ENCODE measurements at regions not wholly inside any gene's neighbourhood (a gene's known extent, or its start where the extent isn't known, plus 50 kb on each side); places are given as distances from the start of the nearest gene placed in this dataset.

DNA sequence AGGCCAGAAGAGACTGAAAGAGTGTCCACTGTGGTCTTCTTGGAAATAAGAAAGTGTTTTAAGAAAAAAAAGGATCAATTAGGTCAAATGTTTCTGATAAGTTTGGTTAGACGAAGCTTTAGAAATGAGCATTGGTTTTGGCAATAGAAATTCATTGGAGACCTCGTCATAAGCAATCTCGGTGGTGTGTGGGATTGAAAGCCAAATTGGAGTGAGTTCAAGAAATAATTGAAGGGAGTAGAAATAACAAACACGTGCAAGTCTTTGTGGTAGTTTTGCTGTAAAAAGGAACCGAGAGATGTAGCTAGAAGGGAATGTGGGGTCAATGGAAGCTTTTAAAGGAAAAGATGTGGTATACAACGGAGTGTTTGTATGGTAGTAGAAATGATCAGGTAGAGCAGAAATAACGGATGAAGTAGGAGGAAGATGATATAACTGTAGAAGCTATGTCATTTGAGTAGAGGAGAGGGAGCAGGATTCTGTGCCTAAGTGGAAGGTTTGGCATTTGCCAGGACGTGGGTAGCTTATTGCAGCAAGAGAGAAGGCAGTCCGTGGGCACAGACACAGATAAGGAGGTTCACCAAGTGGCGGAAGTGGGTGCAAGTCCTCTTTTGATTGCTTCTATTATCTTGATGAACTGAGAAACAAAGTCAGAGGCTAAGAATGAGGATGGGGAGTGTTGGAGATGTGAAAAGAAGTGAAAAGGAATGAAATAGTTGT, 146.2 kb downstream of the DACT1 start:
- no peak for DNase-seq (ENCODE audit: low read depth in 3 of 3)

- no peak for DNase-seq (ENCODE audit: low read depth in 3 of 3)
These were observed 147.2 kb downstream of the DACT1 start for GRCh38 chr14:58784931-58785330.

GRCh38 chr14:58785701-58786100, 147.9 kb downstream of the DACT1 start:
- DNase-seq (ENCODE audit: low read depth in 3 of 3) = no peak

DNA sequence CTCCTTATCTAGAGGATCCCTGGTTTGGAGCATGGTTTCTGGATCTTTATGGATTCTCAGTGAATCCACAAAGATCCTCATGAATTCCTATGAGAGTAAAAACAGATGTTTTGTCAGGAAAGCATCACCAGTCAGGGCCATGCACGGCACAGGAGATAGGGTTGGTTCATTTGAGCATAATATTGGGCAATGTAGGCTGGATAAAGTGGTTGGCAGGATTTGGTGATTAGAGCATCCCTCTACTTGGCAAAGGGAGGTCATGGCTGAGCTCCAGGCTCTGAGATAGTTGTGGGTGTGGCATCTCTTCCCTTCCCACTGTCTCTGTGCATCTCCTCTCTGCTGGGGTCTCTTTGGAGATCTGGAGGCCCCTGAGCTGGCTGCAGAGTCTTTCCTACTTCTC, 149.8 kb downstream of the DACT1 start:
- no peak for DNase-seq (ENCODE audit: low read depth in 3 of 3)

DNA sequence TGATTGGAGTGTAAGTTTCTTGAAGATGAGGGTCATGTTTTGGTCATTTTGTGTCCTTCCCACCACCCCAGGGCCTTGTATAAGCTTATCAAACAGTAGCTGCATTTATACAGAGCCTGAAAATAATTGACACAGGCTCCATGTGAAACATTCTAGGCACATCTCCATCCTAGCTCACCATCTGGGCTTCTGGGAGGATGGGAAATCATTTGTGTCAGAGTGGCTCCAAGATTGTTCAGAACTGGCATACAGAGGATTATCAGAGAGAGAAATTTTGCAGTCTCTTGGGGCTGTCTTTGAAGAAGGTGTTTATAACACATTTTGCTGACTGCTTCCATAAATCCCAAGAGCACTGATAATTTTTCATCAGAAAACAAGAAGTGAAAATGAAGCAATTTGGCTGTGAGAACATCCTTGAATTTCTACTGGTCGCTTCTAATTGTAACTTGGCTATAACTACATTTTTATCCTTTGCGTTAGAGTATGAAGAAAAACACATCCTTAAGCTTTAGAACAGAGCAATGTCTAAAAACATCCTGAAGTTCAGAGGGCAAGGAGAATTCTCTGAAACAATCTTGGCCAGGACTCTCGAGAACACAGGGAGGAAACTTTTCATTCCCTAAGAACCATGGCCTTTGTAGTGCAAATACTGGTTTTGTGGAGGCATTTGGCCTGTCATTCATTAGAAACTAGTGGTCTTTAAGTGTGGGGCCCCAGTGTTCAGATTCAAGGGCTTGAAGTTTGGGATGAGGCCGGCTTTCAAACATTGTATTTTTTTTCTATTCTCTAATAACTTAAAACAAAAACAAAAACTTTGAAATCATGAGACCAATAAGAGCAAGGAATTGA, 151.1 kb downstream of the DACT1 start:
- no peak for DNase-seq (ENCODE audit: low read depth in 3 of 3)

GRCh38 chr14:58789736-58790135, 152.0 kb downstream of the DACT1 start:
- DNase-seq (ENCODE audit: low read depth in 3 of 3) = no peak

DNA sequence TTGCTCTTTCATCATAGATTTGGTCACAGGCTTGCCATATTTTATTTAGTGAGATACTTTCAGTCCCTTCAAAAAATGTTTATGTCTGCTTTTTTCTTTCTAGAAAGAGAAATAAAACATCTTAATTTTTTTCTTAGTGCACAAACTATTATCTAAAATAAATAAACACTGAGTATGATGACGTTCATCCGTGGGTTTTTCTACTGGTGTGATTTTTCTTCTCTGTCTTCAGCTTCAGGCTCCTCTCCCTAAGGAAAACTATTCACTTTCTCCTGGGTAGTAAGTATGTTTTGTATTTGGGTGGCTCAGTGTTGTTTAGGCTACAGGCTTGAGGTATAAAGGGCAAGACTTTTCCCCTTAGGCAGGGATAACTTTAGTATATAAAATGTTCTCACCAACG, 154.7 kb downstream of the DACT1 start:
- no peak for DNase-seq (ENCODE audit: low read depth in 3 of 3)

- no peak for DNase-seq (ENCODE audit: low read depth in 3 of 3)
These were observed 155.5 kb downstream of the DACT1 start for GRCh38 chr14:58793131-58793740.

- no peak for DNase-seq (ENCODE audit: low read depth in 3 of 3)
These were observed 157.4 kb downstream of the DACT1 start for GRCh38 chr14:58794993-58795762.

GRCh38 chr14:58796242-58797009, 158.7 kb downstream of the DACT1 start:
- no peak for DNase-seq (ENCODE audit: low read depth in 3 of 3)

DNA sequence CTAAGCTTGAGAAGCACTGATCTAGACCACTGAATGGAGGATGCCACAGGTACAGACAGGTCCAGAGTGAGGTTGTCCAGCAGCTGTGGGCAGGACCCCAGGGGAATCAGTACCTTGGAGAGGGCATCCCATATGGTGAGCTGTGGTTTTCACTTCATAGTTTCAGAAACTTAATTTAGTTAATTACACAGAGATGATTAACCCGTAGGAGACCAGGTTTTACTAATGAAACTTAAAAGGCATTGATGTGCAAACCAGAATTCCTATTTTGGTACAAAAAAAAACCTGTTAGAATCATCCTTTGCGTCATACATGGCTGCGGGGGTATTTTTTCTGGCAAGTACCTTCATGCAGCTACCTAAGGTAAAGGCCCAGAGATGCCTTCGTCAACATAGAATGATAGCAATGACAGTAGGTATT, 159.3 kb downstream of the DACT1 start:
- no peak for DNase-seq (ENCODE audit: low read depth in 3 of 3)

- DNase-seq (ENCODE audit: low read depth in 3 of 3) = no peak
These were observed 160.4 kb downstream of the DACT1 start for GRCh38 chr14:58798173-58798572.

DNA sequence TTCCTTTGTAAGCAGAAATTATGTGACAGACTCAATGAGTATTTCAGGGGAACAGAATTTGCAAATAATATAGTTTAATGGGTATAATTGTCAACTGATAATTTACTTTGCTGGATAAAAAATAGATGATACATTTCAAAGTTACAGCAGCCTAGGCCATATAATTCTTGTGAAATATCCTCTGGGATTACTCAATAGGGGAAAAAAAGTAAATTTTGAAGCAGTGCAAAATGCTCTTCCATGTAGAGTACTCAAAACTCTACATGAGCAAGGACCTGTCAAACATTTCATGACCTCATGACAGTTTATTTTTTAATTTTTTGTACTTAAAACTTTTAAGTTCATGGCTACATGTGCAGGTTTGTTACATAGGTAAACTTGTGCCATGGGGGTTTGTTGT, 163.3 kb downstream of the DACT1 start:
- no peak for DNase-seq (ENCODE audit: low read depth in 3 of 3)

GRCh38 chr14:58805057-58805456, 167.3 kb downstream of the DACT1 start:
- no peak for DNase-seq (ENCODE audit: low read depth in 3 of 3)

- no peak for DNase-seq (ENCODE audit: low read depth in 3 of 3)
These were observed 168.0 kb downstream of the DACT1 start for GRCh38 chr14:58805605-58806409.

GRCh38 chr14:58807191-58807590, 169.4 kb downstream of the DACT1 start:
- DNase-seq (ENCODE audit: low read depth in 3 of 3) = no peak

- DNase-seq (ENCODE audit: low read depth in 3 of 3) = no peak
These were observed 171.1 kb downstream of the DACT1 start for GRCh38 chr14:58808828-58809227.

DNA sequence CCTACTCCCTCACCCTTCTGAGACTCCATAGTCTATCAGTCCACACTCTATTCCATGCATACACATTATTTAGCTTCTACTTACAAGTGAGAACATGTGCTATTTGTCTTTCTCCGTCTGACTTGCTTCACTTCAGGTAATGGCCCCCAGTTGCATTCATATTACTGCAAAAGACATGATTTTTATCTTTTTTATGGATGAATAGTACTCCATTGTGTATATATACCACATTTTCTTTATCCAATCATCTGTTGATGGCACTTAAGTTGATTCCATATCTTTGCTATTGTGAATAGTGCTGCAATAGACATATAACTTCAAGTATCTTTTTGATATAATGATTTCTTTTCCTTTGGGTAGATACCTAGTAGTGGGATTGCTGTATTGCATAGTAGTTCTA, 171.8 kb downstream of the DACT1 start:
- no peak for DNase-seq (ENCODE audit: low read depth in 3 of 3)

DNA sequence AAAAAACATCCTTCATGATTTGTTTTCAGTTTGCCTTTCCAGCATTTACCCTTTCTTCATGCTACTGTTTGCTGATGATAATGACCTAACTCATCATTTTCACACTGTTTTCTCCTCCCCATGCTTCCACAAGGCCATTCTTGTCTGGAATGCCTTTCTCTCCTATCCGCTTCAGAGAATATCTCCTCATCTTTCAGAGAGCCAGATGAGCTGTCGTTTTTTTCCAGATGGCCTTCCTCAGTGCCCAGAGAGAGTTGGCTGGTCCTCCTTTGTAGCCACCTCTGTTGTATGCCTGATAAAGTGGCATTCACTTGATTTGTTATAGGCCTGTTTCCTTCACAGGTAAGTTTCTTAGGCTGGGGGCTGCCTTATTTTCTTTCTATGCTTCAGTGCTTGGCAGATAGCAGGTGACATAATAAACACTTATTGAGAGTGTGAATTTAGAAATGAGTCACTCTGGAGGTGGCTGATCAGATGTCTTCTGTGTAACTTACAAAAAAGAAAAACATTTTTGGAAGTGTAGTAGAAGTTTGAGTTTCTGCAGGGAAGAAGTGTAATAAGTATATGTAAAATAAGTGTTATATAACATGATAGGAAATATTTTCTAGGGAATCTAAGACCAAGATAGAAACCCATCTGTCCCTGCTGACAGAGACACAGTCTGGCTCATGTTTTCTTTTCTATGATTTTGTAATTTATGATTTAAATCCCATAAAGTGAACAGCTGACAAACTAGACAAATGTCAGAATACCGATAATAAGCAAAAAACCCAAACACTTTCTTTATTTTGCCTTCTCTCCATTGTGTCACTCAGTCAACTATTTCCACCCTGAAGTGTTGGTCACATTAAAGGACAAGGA, 174.5 kb downstream of the DACT1 start:
- no peak for DNase-seq (ENCODE audit: low read depth in 3 of 3)
